GM12873 (cell line): ENCODE measurements at regions not wholly inside any gene's neighbourhood (a gene's known extent, or its start where the extent isn't known, plus 50 kb on each side); places are given as distances from the start of the nearest gene placed in this dataset.

Experiments
- CTCF ChIP-seq: IDR thresholded peaks from 2 replicates; pipeline ENCODE4 v1.5.1; 2012; ENCODE audit warnings: low read depth, mild to moderate bottlenecking, moderate library complexity, low read length, control low read depth; ENCODE audit not compliant: insufficient read depth; ENCODE audit errors: missing control alignments

- TF ChIP-seq CTCF, result no peak
Measured at GRCh38 chr6:22023937-22024336, 272.9 kb downstream of the PRL start.

- no peak for TF ChIP-seq CTCF
Measured at GRCh38 chr6:22024973-22025467, 271.8 kb downstream of the PRL start.

- no peak for TF ChIP-seq CTCF
Measured at GRCh38 chr6:22025468-22026163, 271.2 kb downstream of the PRL start.

GRCh38 chr6:22026164-22026678, 270.6 kb downstream of the PRL start:
- no peak for TF ChIP-seq CTCF

GRCh38 chr6:22027040-22027725, 269.7 kb downstream of the PRL start:
- TF ChIP-seq CTCF, result no peak

GRCh38 chr6:22028403-22029090, 268.3 kb downstream of the PRL start:
- no peak for TF ChIP-seq CTCF

- TF ChIP-seq CTCF, result no peak
Measured at GRCh38 chr6:22029171-22029570, 267.7 kb downstream of the PRL start.
